GM19324 (cell line): ENCODE measurements at regions not wholly inside any gene's neighbourhood (a gene's known extent, or its start where the extent isn't known, plus 50 kb on each side); places are given as distances from the start of the nearest gene placed in this dataset.
"Not testable (repeated sequence)": the region's sequence is repeated elsewhere in the genome, so short reads cannot be mapped to it uniquely, and the experiment has no call there.

ENCODE experiments used
- ATAC-seq: cut with Tn5 transposase; IDR thresholded peaks from one replicate; pipeline ENCODE4 v1.9.1; 2021; ENCODE audit warnings: mild to moderate bottlenecking, moderate library complexity; ENCODE audit not compliant: unreplicated experiment, low FRiP score

- no peak for ATAC-seq
Observed at GRCh38 chr1:25134801-25135461, 97.4 kb downstream of the SYF2 start.

- ATAC-seq: no peak
Observed at GRCh38 chr1:25134307-25134706, 98.0 kb downstream of the SYF2 start.

- no peak for ATAC-seq
Observed at GRCh38 chr1:25131794-25132193, 100.5 kb downstream of the SYF2 start.

GRCh38 chr1:25130895-25131294 is 101.4 kb downstream of the SYF2 start:
- no peak for ATAC-seq

GRCh38 chr1:25129380-25129779 is 102.9 kb downstream of the SYF2 start:
- ATAC-seq: no peak

- ATAC-seq: no peak
Observed at GRCh38 chr1:25128121-25128621, 104.1 kb downstream of the SYF2 start.

- no peak for ATAC-seq
Observed at GRCh38 chr1:25126562-25126961, 105.7 kb downstream of the SYF2 start.

GRCh38 chr1:25123551-25123950 is 108.8 kb downstream of the SYF2 start:
- ATAC-seq: no peak

- ATAC-seq: no peak
Observed at GRCh38 chr1:25122747-25123146, 109.6 kb downstream of the SYF2 start.

- ATAC-seq: no peak
Observed at GRCh38 chr1:25120281-25120680, 112.0 kb downstream of the SYF2 start.

GRCh38 chr1:25118546-25118945 is 113.8 kb downstream of the SYF2 start:
- ATAC-seq: no peak

- ATAC-seq: no peak
Observed at GRCh38 chr1:25117233-25117823, 115.0 kb downstream of the SYF2 start.

GRCh38 chr1:25116832-25117231 is 115.5 kb downstream of the SYF2 start:
- no peak for ATAC-seq

- not testable (repeated sequence) for ATAC-seq
Observed at GRCh38 chr1:25116117-25116516, 116.2 kb downstream of the SYF2 start.

- ATAC-seq: no peak
Observed at GRCh38 chr1:25113731-25114130, 118.6 kb downstream of the SYF2 start.

GRCh38 chr1:25113086-25113485 is 119.2 kb downstream of the SYF2 start:
- ATAC-seq: no peak

GRCh38 chr1:25112400-25112799 is 119.9 kb downstream of the SYF2 start:
- no peak for ATAC-seq

GRCh38 chr1:25111706-25112105 is 120.6 kb downstream of the SYF2 start:
- ATAC-seq: no peak

GRCh38 chr1:25110485-25110884 is 121.8 kb downstream of the SYF2 start:
- ATAC-seq: no peak

- no peak for ATAC-seq
Observed at GRCh38 chr1:25110036-25110435, 122.3 kb downstream of the SYF2 start.

GRCh38 chr1:25109531-25109951 is 122.8 kb downstream of the SYF2 start:
- ATAC-seq: no peak

- no peak for ATAC-seq
Observed at GRCh38 chr1:25107643-25108010, 124.7 kb downstream of the SYF2 start.
